Activated effector memory CD4-positive, alpha-beta T cell treated with anti-CD3 and anti-CD28 coated beads, Interleukin-2, amount 50 U/mL, for 16 hours (primary cell): ENCODE measurements at regions not wholly inside any gene's neighbourhood (a gene's known extent, or its start where the extent isn't known, plus 50 kb on each side); places are given as distances from the start of the nearest gene placed in this dataset.

Experiments used
- DNase-seq: peaks from one replicate; pipeline ENCODE4 v3.0.0-alpha.2; 2020

DNA sequence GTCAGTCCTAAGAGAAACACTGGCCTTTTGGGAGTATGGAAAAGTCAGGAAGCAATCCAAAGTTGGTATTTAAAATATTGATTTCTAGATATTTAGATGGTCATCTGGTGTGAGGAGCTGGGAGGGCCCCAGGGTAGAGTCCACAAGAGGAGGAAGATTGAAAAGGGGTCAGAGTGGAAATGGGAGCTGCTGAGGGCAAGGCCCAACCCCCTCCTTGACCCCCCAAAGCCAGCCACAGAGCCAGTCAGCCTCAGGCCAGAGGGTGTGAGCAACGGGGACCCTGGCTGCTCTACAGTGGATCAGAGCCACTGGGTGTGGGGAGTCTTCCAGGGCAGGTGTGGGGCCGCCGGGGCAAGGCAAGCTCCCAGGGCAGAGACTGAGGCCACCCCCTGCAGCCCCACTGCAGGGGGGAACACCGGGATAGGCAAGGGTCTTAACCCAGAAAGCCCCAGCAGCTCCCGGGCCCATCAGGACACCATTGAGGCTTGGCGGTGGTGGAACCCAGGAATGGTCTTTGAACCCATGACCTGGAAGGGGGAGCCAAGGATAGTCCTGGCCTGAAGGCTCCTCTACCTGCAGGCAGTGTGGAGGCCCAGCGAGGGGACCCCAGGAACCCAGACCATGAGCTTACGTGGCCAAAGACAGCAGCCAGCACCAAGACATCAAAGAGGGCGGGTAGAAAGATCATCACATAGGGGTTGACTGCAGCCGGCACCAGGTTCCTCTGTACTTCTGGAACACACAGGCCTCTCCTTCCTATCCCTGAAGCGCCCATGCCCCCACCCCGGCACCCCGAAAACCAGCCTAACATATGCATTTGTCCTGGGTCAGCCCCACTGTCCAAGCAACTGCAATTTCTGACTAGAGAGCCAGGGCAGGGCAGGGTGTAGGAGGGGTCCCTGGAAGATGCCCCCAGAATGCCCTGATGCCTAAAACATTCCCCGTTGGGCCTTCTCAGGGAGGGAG is 51.3 kb upstream of the CSPG4 start:
- DNase-seq = peak; percentile 44

DNA sequence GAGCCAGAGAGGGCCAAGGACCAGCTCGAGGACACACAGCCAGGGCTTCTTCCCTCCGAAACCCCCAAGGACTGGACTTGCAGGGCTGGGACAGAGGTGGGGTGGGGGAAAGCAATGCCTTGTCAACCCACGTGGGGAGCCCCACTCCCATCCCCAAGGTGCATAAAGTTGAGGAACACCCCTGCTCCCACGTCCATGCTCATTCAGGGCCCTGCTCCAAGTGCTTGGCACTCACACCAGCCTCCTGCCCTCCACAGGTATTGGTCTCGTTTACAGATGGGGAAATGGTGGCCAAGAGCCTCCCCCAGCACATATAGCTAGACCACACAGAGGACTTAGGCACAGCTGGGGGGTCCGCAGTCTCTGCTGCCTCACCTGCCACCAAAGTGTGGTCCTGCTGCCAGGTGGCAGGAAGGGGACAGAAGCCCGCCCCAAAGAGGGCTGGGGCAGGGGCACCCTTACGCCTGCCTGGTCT is 50.5 kb upstream of the CSPG4 start:
- DNase-seq = peak; percentile 25
